COLO829 (cell line): ENCODE measurements at regions not wholly inside any gene's neighbourhood (a gene's known extent, or its start where the extent isn't known, plus 50 kb on each side); places are given as distances from the start of the nearest gene placed in this dataset.
A peak's percentile ranks its signal among the peaks of the same experiment; 100 is the strongest.

Experiments
- DNase-seq: peaks from one replicate; pipeline ENCODE4 v3.0.0; 2012; ENCODE audit warnings: low spot score

GRCh38 chr1:96002201-96002600 is 719.4 kb upstream of the PTBP2 start:
- no peak for DNase-seq

- DNase-seq: no peak
Observed at GRCh38 chr1:96002969-96003964, 718.3 kb upstream of the PTBP2 start.

- no peak for DNase-seq
Observed at GRCh38 chr1:96009831-96010434, 711.7 kb upstream of the PTBP2 start.

- no peak for DNase-seq
Observed at GRCh38 chr1:96011606-96012005, 710.0 kb upstream of the PTBP2 start.

GRCh38 chr1:96016219-96016618 is 705.4 kb upstream of the PTBP2 start:
- no peak for DNase-seq

GRCh38 chr1:96020378-96020777 is 701.2 kb upstream of the PTBP2 start:
- no peak for DNase-seq

GRCh38 chr1:96025062-96025461 is 696.5 kb upstream of the PTBP2 start:
- no peak for DNase-seq

- no peak for DNase-seq
Observed at GRCh38 chr1:96028071-96028470, 693.5 kb upstream of the PTBP2 start.

GRCh38 chr1:96030312-96030711 is 691.3 kb upstream of the PTBP2 start:
- no peak for DNase-seq

GRCh38 chr1:96034006-96034405 is 687.6 kb upstream of the PTBP2 start:
- no peak for DNase-seq

GRCh38 chr1:96036763-96037162 is 684.8 kb upstream of the PTBP2 start:
- no peak for DNase-seq

GRCh38 chr1:96038636-96039035 is 682.9 kb upstream of the PTBP2 start:
- DNase-seq: no peak

- no peak for DNase-seq
Observed at GRCh38 chr1:96039910-96040309, 681.7 kb upstream of the PTBP2 start.

- no peak for DNase-seq
Observed at GRCh38 chr1:96041470-96041869, 680.1 kb upstream of the PTBP2 start.

GRCh38 chr1:96048572-96049212 is 672.9 kb upstream of the PTBP2 start:
- DNase-seq: peak; percentile 29

- peak; percentile 5 for DNase-seq
Observed at GRCh38 chr1:96049759-96050409, 671.7 kb upstream of the PTBP2 start.

GRCh38 chr1:96059276-96059675 is 662.3 kb upstream of the PTBP2 start:
- no peak for DNase-seq

GRCh38 chr1:96059736-96060135 is 661.8 kb upstream of the PTBP2 start:
- no peak for DNase-seq

- no peak for DNase-seq
Observed at GRCh38 chr1:96060621-96061020, 661.0 kb upstream of the PTBP2 start.

- DNase-seq: no peak
Observed at GRCh38 chr1:96072021-96072420, 649.6 kb upstream of the PTBP2 start.

GRCh38 chr1:96073100-96073499 is 648.5 kb upstream of the PTBP2 start:
- no peak for DNase-seq

GRCh38 chr1:96074422-96074821 is 647.2 kb upstream of the PTBP2 start:
- DNase-seq: no peak
